Stimulated activated CD4-positive, alpha-beta T cell treated with anti-CD3 and anti-CD28 coated beads, TNF-alpha, amount 100 ng/mL, for 24 hours (primary cell): ENCODE measurements at regions not wholly inside any gene's neighbourhood (a gene's known extent, or its start where the extent isn't known, plus 50 kb on each side); places are given as distances from the start of the nearest gene placed in this dataset.

Source experiments
- DNase-seq, 3 experiments: peaks; one replicate each; pipeline ENCODE4 v3.0.0-alpha.2; 2020; ENCODE audit warnings: low read depth in 3 of 3

GRCh38 chr4:24112466-24112865, 222.6 kb upstream of the PPARGC1A start:
- no peak for DNase-seq

- no peak for DNase-seq
Observed at GRCh38 chr4:24108567-24108966, 218.7 kb upstream of the PPARGC1A start.

GRCh38 chr4:24105327-24106038, 215.6 kb upstream of the PPARGC1A start:
- DNase-seq = no peak

- DNase-seq = no peak
Observed at GRCh38 chr4:24104158-24104565, 214.3 kb upstream of the PPARGC1A start.

- DNase-seq = no peak
Observed at GRCh38 chr4:24103434-24104157, 213.7 kb upstream of the PPARGC1A start.

GRCh38 chr4:24102621-24103020, 212.8 kb upstream of the PPARGC1A start:
- DNase-seq = no peak

- DNase-seq = no peak
Observed at GRCh38 chr4:24096603-24097002, 206.8 kb upstream of the PPARGC1A start.

- no peak for DNase-seq
Observed at GRCh38 chr4:24094726-24095125, 204.9 kb upstream of the PPARGC1A start.

GRCh38 chr4:24093446-24093845, 203.6 kb upstream of the PPARGC1A start:
- no peak for DNase-seq

- no peak for DNase-seq
Observed at GRCh38 chr4:24091639-24092233, 201.9 kb upstream of the PPARGC1A start.

GRCh38 chr4:24089851-24090534, 200.1 kb upstream of the PPARGC1A start:
- DNase-seq = no peak

- no peak for DNase-seq
Observed at GRCh38 chr4:24080871-24081270, 191.0 kb upstream of the PPARGC1A start.

- DNase-seq = no peak
Observed at GRCh38 chr4:24078347-24078962, 188.6 kb upstream of the PPARGC1A start.

GRCh38 chr4:24076811-24077210, 187.0 kb upstream of the PPARGC1A start:
- no peak for DNase-seq

GRCh38 chr4:24073948-24074347, 184.1 kb upstream of the PPARGC1A start:
- no peak for DNase-seq

GRCh38 chr4:24071612-24072372, 181.9 kb upstream of the PPARGC1A start:
- no peak for DNase-seq

GRCh38 chr4:24070117-24070516, 180.3 kb upstream of the PPARGC1A start:
- no peak for DNase-seq

- no peak for DNase-seq
Observed at GRCh38 chr4:24067367-24068193, 177.7 kb upstream of the PPARGC1A start.

- no peak for DNase-seq
Observed at GRCh38 chr4:24065974-24066373, 176.1 kb upstream of the PPARGC1A start.

- DNase-seq = no peak
Observed at GRCh38 chr4:24063731-24064130, 173.9 kb upstream of the PPARGC1A start.
